ENCODE measurements at regions not wholly inside any gene's neighbourhood (a gene's known extent, or its start where the extent isn't known, plus 50 kb on each side); places are given as distances from the start of the nearest gene placed in this dataset.

- Histone ChIP-seq H3K27me3 (ENCODE audit: control insufficient read depth in 1 of 2, insufficient read depth in 2 of 2, low read length in 2 of 2) (no peaks in the 10 kb centered on the region), H3K9ac (ENCODE audit: insufficient read depth, low read depth, low read length) (no peak overlapping the region), H2AFZ (ENCODE audit: low read length) (no peak overlapping the region), H4K20me1 (ENCODE audit: insufficient read depth, low read length) (no peaks in the 10 kb centered on the region), H3K79me2 (ENCODE audit: insufficient read depth, low read length) (no peaks in the 10 kb centered on the region), H3K9me3 (ENCODE audit: low read length) (no peaks in the 10 kb centered on the region), H3K36me3 (replicated peaks in 1 of 2; ENCODE audit: control insufficient read depth in 1 of 2, insufficient read depth in 2 of 2, low read length in 2 of 2) (no peaks in the 10 kb centered on the region), H3K27ac (ENCODE audit: extremely low read length, insufficient read depth, low read length) (no peak overlapping the region), H3K4me3 (replicated peaks in 1 of 3; ENCODE audit: insufficient read depth in 1 of 3, low read depth in 2 of 3, low read length in 3 of 3) (no peak overlapping the region), H3K4me1 (ENCODE audit: insufficient read depth, low read length) (no peaks in the 10 kb centered on the region), H3K4me2 (ENCODE audit: low read depth, low read length) (no peak overlapping the region)
- ChIA-PET CTCF (ENCODE audit: low intra/inter-chr PET ratio, low total read pairs) (no interaction called here), POLR2A (no interaction called here)
- ATAC-seq, result no peak
- intact Hi-C loops (cut with micrococcal nuclease; ENCODE audit: unreplicated experiment), result no loop called here
- under 1% methylated on average over 3 of the region's 3 CpGs for WGBS (ENCODE audit: low lambda C conversion rate)
- FAIRE-seq, result no peak
- TF ChIP-seq ZNF142 (CRISPR knock-in tag; IDR thresholded peaks at IDR 0.05), result no peak
- no peak for TF ChIP-seq KMT2A (CRISPR knock-in tag; IDR thresholded peaks at IDR 0.05)
- TF ChIP-seq XRCC5 (optimal IDR thresholded peaks at IDR 0.05; ENCODE audit: low read length), result no peak
- no peak for TF ChIP-seq NKX3-1 (CRISPR knock-in tag; IDR thresholded peaks at IDR 0.05)
- no peak for TF ChIP-seq SATB2 (CRISPR knock-in tag; IDR thresholded peaks at IDR 0.05)
- no peak for TF ChIP-seq ZNF20 (CRISPR knock-in tag; IDR thresholded peaks at IDR 0.05)
- TF ChIP-seq ZNF841 (CRISPR knock-in tag; IDR thresholded peaks at IDR 0.05; ENCODE audit: borderline replicate concordance), result no peak
- TF ChIP-seq, protein P1, sequence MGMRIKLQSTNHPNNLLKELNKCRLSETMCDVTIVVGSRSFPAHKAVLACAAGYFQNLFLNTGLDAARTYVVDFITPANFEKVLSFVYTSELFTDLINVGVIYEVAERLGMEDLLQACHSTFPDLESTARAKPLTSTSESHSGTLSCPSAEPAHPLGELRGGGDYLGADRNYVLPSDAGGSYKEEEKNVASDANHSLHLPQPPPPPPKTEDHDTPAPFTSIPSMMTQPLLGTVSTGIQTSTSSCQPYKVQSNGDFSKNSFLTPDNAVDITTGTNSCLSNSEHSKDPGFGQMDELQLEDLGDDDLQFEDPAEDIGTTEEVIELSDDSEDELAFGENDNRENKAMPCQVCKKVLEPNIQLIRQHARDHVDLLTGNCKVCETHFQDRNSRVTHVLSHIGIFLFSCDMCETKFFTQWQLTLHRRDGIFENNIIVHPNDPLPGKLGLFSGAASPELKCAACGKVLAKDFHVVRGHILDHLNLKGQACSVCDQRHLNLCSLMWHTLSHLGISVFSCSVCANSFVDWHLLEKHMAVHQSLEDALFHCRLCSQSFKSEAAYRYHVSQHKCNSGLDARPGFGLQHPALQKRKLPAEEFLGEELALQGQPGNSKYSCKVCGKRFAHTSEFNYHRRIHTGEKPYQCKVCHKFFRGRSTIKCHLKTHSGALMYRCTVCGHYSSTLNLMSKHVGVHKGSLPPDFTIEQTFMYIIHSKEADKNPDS (CRISPR knock-in tag; IDR thresholded peaks at IDR 0.05), result no peak
- no peak for TF ChIP-seq ZSCAN25 (CRISPR knock-in tag; IDR thresholded peaks at IDR 0.05)
- no peak for TF ChIP-seq SCMH1 (CRISPR knock-in tag; IDR thresholded peaks at IDR 0.05; ENCODE audit: borderline replicate concordance)
- TF ChIP-seq ZNF260 (CRISPR knock-in tag; IDR thresholded peaks at IDR 0.05; ENCODE audit: borderline replicate concordance, low read depth), result no peak
- TF ChIP-seq ZFP82 (CRISPR knock-in tag; IDR thresholded peaks at IDR 0.05; ENCODE audit: borderline replicate concordance), result no peak
- TF ChIP-seq PAX8 (CRISPR knock-in tag; IDR thresholded peaks at IDR 0.05; ENCODE audit: borderline replicate concordance), result no peak
- no peak for TF ChIP-seq RBM39 (IDR thresholded peaks at IDR 0.05; ENCODE audit: low read depth, low read length, poor library complexity, severe bottlenecking)
- in situ Hi-C loops (cut with HindIII; ENCODE audit: extremely low pct_ligation_motif_present, low pct_unique_long_range_greater_than_20kb), result no loop called here
- no TSS peak for BruUV-seq (replicated peaks)
- DNase-seq (ENCODE audit: low spot score), result no peak
These were observed 571.2 kb upstream of the VRK2 start for GRCh38 chr2:57475391-57475790.
